CD4-positive, alpha-beta T cell treated with Interferon alpha-2 for 1 hour (primary cell): ENCODE measurements at regions not wholly inside any gene's neighbourhood (a gene's known extent, or its start where the extent isn't known, plus 50 kb on each side); places are given as distances from the start of the nearest gene placed in this dataset.

Source experiments
- DNase-seq, 2 donors: peaks; one replicate each; pipeline ENCODE4 v3.0.0-alpha.2; 2020 to 2022

DNA sequence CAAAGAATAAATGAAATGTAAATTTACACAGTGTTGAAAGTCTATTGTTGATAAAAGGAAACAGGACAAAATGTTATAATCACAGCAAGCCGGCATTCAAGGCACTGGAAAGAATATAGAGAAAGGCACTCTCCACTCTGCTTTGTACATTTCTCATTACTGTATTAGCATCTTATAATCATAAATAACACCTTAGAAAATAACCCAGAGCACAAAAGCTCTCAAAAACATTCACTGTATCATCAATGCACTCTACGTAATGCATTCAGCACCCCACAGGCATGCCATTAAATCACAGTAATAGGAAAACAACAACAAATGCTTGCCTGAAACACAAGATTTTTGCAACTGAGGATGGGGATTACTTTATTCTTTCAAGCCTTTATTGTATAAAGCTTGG lies 75.3 kb upstream of the TRPC3 start:
- no peak for DNase-seq

DNA sequence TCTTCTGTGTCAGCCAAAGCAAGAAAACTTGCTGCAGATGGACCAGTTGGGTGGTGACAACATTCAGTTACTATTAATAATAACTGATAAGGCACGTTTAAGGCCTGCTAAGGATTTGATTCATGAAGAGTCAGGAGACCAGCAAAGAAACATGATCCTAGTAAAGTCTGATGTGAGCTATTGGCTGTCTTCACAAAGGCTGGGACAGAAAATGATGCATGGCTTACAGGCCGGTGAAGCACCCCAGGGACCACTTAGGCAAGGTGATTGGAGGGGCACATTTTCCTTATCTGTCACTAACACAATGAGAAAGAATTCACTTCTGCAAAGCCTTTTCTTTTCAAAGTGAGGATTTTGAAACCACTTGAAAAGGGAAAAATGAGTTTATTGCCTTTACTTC lies 65.4 kb upstream of the TRPC3 start:
- DNase-seq, result no peak

GRCh38 chr4:122015203-122015602 lies 63.3 kb upstream of the TRPC3 start:
- no peak for DNase-seq

GRCh38 chr4:122012735-122013134 lies 60.9 kb upstream of the TRPC3 start:
- DNase-seq, result no peak

GRCh38 chr4:122010610-122011009 lies 58.8 kb upstream of the TRPC3 start:
- no peak for DNase-seq

- DNase-seq, result no peak
These were observed 57.7 kb upstream of the TRPC3 start for GRCh38 chr4:122009524-122009923.

DNA sequence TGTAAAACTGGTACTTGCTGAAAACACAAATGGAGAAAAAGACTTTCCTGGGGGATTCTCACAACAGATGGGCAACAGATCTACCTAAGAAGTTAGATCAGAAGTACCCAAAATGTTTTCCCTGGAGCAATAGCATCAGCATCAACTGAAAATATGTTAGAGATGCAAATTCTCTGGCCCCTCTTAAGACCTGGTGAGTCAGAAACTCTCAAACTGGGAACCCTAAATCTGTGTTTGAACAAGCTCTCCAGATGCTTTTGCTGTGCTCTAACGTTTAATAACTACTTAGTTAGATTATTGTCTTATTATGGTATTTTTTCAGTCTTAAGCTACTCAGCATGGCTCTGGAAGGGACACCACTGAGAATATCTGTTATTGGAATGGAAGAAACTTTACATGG lies 55.2 kb upstream of the TRPC3 start:
- no peak for DNase-seq

GRCh38 chr4:122005064-122005755 lies 53.4 kb upstream of the TRPC3 start:
- no peak for DNase-seq

DNA sequence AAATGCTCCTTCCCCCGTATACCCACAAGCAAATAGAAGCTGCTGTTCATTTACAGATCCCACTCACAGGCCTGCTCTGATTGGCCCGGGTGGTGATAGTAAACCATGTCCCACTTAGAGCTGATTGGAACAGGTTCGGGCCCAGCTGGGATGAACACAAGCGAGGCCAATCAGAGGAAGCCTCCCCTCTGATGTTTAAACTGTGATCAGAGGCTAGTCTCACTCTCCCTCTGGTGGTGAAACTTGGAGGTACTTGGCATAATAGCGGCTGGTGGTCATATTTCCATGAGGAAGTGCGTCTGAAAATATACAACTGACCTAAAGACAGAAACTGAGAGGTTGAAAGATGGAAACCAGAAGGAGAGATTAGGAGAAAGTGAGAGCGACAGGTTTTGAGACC lies 51.5 kb upstream of the TRPC3 start:
- DNase-seq, result peak; percentile 22 to 62
